Stimulated activated CD8-positive, alpha-beta memory T cell treated with anti-CD3 and anti-CD28 coated beads, Interleukin-7, amount 100 ng/mL, for 48 hours (primary cell): ENCODE measurements at regions not wholly inside any gene's neighbourhood (a gene's known extent, or its start where the extent isn't known, plus 50 kb on each side); places are given as distances from the start of the nearest gene placed in this dataset.
A peak's percentile ranks its signal among the peaks of the same experiment; 100 is the strongest.
"Not testable (repeated sequence)": the region's sequence is repeated elsewhere in the genome, so short reads cannot be mapped to it uniquely, and the experiment has no call there.

ENCODE experiments used
- DNase-seq, 2 donors: peaks; one replicate each; pipeline ENCODE4 v3.0.0-alpha.2; 2020; ENCODE audit warnings: low read depth in 1 of 2; ENCODE audit errors: extremely low read depth in 1 of 2

GRCh38 chr16:29248306-29248939 lies 158.1 kb downstream of the NPIPB11 start:
- DNase-seq, result not testable (repeated sequence)

- DNase-seq, result not testable (repeated sequence)
Observed at GRCh38 chr16:29246091-29246490, 160.4 kb downstream of the NPIPB11 start.

- no peak for DNase-seq
Observed at GRCh38 chr16:29237971-29238370, 168.5 kb downstream of the NPIPB11 start.

GRCh38 chr16:29237495-29237894 lies 169.0 kb downstream of the NPIPB11 start:
- not testable (repeated sequence) for DNase-seq

GRCh38 chr16:29237023-29237422 lies 169.5 kb downstream of the NPIPB11 start:
- not testable (repeated sequence) for DNase-seq

- DNase-seq, result not testable (repeated sequence)
Observed at GRCh38 chr16:29235836-29236370, 170.6 kb downstream of the NPIPB11 start.

- DNase-seq, result not testable (repeated sequence)
Observed at GRCh38 chr16:29234536-29235275, 171.8 kb downstream of the NPIPB11 start.

- DNase-seq, result not testable (repeated sequence)
Observed at GRCh38 chr16:29233705-29234404, 172.7 kb downstream of the NPIPB11 start.

- DNase-seq, result no peak
Observed at GRCh38 chr16:29232811-29233704, 173.5 kb downstream of the NPIPB11 start.

- DNase-seq, result not testable (repeated sequence)
Observed at GRCh38 chr16:29232160-29232705, 174.3 kb downstream of the NPIPB11 start.

GRCh38 chr16:29231244-29231643 lies 175.3 kb downstream of the NPIPB11 start:
- no peak for DNase-seq

GRCh38 chr16:29230671-29231096 lies 175.8 kb downstream of the NPIPB11 start:
- no peak for DNase-seq

- not testable (repeated sequence) for DNase-seq
Observed at GRCh38 chr16:29230006-29230668, 176.4 kb downstream of the NPIPB11 start.

GRCh38 chr16:29229616-29230005 lies 176.9 kb downstream of the NPIPB11 start:
- not testable (repeated sequence) for DNase-seq

GRCh38 chr16:29228664-29229611 lies 177.6 kb downstream of the NPIPB11 start:
- DNase-seq, result not testable (repeated sequence)

GRCh38 chr16:29227751-29228663 lies 178.5 kb downstream of the NPIPB11 start:
- DNase-seq, result peak; percentile 14 to 39

GRCh38 chr16:29226782-29227181 lies 179.7 kb downstream of the NPIPB11 start:
- no peak for DNase-seq
